Stomach (tissue), 8 donors: ENCODE measurements at regions not wholly inside any gene's neighbourhood (a gene's known extent, or its start where the extent isn't known, plus 50 kb on each side); places are given as distances from the start of the nearest gene placed in this dataset.
A peak's percentile ranks its signal among the peaks of the same experiment; 100 is the strongest.

Experiments used
- DNase-seq, 2 donors: peaks; one replicate each; pipeline versions ENCODE4 v3.0.0 to v3.0.0-alpha.2; 2013 to 2019
- H3K27ac ChIP-seq, 5 donors: fragments of 200-600 bp in 4 of 5; sonication (generic) in 4 of 5; one replicate each; pipeline ENCODE4 v1.5.1; 2013 to 2019; ENCODE audit warnings: mild to moderate bottlenecking in 1 of 5, moderate library complexity in 1 of 5
- H3K27me3 ChIP-seq, 3 donors: fragments of 200-600 bp; sonication (generic); one replicate each; pipeline ENCODE4 v1.5.1; 2017 to 2019; ENCODE audit warnings: mixed run types in 1 of 3
- H3K36me3 ChIP-seq, 4 donors: fragments of 200-600 bp; sonication (generic); 1 replicate in 3 of 4; 2 replicates in 1 of 4; pipeline ENCODE4 v1.5.1; 2016 to 2019
- H3K4me1 ChIP-seq, 4 donors: fragments of 200-600 bp; sonication (generic); one replicate each; pipeline ENCODE4 v1.5.1; 2016 to 2019
- H3K4me3 ChIP-seq, 4 donors: fragments of 200-600 bp; sonication (generic) in 3 of 4; one replicate each; pipeline ENCODE4 v1.5.1; 2016 to 2019; ENCODE audit warnings: mild to moderate bottlenecking in 1 of 4
- H3K9me3 ChIP-seq, 4 donors: fragments of 200-600 bp; sonication (generic); one replicate each; pipeline ENCODE4 v1.5.1; 2016 to 2019
- CTCF ChIP-seq, 7 experiments: fragments of 450-650 bp in 4 of 7; fragments of 200-600 bp in 3 of 7; sonication (generic) in 3 of 7; IDR thresholded peaks; one replicate each; pipeline ENCODE4 v1.5.1; 2016 to 2019; ENCODE audit warnings: antibody characterized with exemption in 7 of 7, control low read depth in 2 of 7, mild to moderate bottlenecking in 1 of 7
- EP300 ChIP-seq: sonication (generic); formaldehyde crosslinking; IDR thresholded peaks from one replicate; pipeline ENCODE4 v1.6.1; 2017; ENCODE audit warnings: antibody characterized with exemption
- POLR2A ChIP-seq, 4 donors: fragments of 450-650 bp; IDR thresholded peaks; one replicate each; pipeline ENCODE4 v1.6.1; 2016; ENCODE audit warnings: antibody characterized with exemption in 4 of 4, control low read depth in 2 of 4, mild to moderate bottlenecking in 1 of 4, moderate library complexity in 1 of 4
- POLR2AphosphoS5 ChIP-seq, 3 donors: sonication (generic); formaldehyde crosslinking; IDR thresholded peaks; one replicate each; pipeline ENCODE4 v1.6.1; 2016; ENCODE audit warnings: antibody characterized with exemption in 3 of 3
- WGBS, 5 donors: extraction: QIAGEN DNeasy Blood & Tissue Kit in 3 of 5; methylation state at CpG; one replicate each; pipeline versions ENCODE4 v1.1.5 to v1.1.7; 2013 to 2018; 5-methylcytosine and 5-hydroxymethylcytosine counted together
- intact Hi-C: fragments of 100-400 bp; cut with DNase I; formaldehyde crosslinking; loops from one replicate; pipeline ENCODE4 v1.15.1; 2023; ENCODE audit warnings: low total_unique reads
- donor health status: healthy with polysubstance abuse.
- donor health status: Bipolar disorder and iron deficiency.
- donor health status: healthy.

GRCh38 chr3:45321607-45322391 is 66.6 kb upstream of the LARS2 start:
- no peaks in the 10 kb centered on the region for H3K9me3 ChIP-seq
- DNase-seq = peak in 1 of 2 donors; percentile 18
- TF ChIP-seq EP300 (no peak), POLR2A (IDR thresholded peaks at IDR 0.05) (no peak), CTCF (IDR thresholded peaks at IDR 0.05) (no peak)
- H3K27me3 ChIP-seq = peaks cover 0 to 14% (median 0%) of the 10 kb centered on the region in 3 donors
- H3K27ac ChIP-seq = no peak overlapping the region
- no peaks in the 10 kb centered on the region for H3K4me1 ChIP-seq
- intact Hi-C loops = no loop called here
- H3K36me3 ChIP-seq = no peaks in the 10 kb centered on the region
- WGBS, 5 donors = 67 to 75% (median 72%) methylated on average over 10 to 11 of the region's 11 CpGs
- no peak overlapping the region for H3K4me3 ChIP-seq

GRCh38 chr3:45322616-45323015 is 65.8 kb upstream of the LARS2 start:
- Histone ChIP-seq H3K9me3 (no peaks in the 10 kb centered on the region), H3K27ac (no peak overlapping the region), H3K4me3 (no peak overlapping the region), H3K27me3 (peaks cover 0 to 14% (median 0%) of the 10 kb centered on the region in 3 donors), H3K36me3 (no peaks in the 10 kb centered on the region), H3K4me1 (no peaks in the 10 kb centered on the region)
- TF ChIP-seq CTCF (IDR thresholded peaks at IDR 0.05) (no peak), EP300 (no peak)
- WGBS, 5 donors = 81 to 87% (median 85%) methylated on average over 4 of the region's 4 CpGs
- DNase-seq = no peak
- intact Hi-C loops = no loop called here

GRCh38 chr3:45325676-45326075 is 62.7 kb upstream of the LARS2 start:
- Histone ChIP-seq H3K27me3 (peaks cover 0 to 14% (median 0%) of the 10 kb centered on the region in 3 donors), H3K4me3 (no peak overlapping the region), H3K27ac (no peak overlapping the region), H3K36me3 (no peaks in the 10 kb centered on the region), H3K9me3 (no peaks in the 10 kb centered on the region), H3K4me1 (no peaks in the 10 kb centered on the region)
- TF ChIP-seq POLR2A (IDR thresholded peaks at IDR 0.05) (no peak), CTCF (IDR thresholded peaks at IDR 0.05) (no peak), EP300 (no peak), POLR2AphosphoS5 (IDR thresholded peaks at IDR 0.05) (no peak)
- 80 to 87% (median 83%) methylated on average over 4 of the region's 4 CpGs for WGBS, 5 donors
- intact Hi-C loops = no loop called here
- DNase-seq = no peak

GRCh38 chr3:45329761-45330305 is 58.5 kb upstream of the LARS2 start:
- WGBS, 5 donors = 68 to 69% (median 68%) methylated on average over 8 of the region's 8 CpGs
- H3K27me3 ChIP-seq = peaks cover 0 to 24% (median 0%) of the 10 kb centered on the region in 3 donors
- intact Hi-C loops = no loop called here

More at GRCh38 chr3:45329761-45330305, 58.5 kb upstream of the LARS2 start:
- Histone ChIP-seq H3K4me3 (no peak overlapping the region), H3K4me1 (no peaks in the 10 kb centered on the region), H3K36me3 (no peaks in the 10 kb centered on the region), H3K9me3 (no peaks in the 10 kb centered on the region), H3K27ac (no peak overlapping the region)
- DNase-seq = no peak
- TF ChIP-seq POLR2AphosphoS5 (IDR thresholded peaks at IDR 0.05) (no peak), CTCF (IDR thresholded peaks at IDR 0.05) (no peak), POLR2A (IDR thresholded peaks at IDR 0.05) (no peak), EP300 (no peak)
